ENCODE measurements at regions not wholly inside any gene's neighbourhood (a gene's known extent, or its start where the extent isn't known, plus 50 kb on each side); places are given as distances from the start of the nearest gene placed in this dataset.
A peak's percentile ranks its signal among the peaks of the same experiment; 100 is the strongest.

DNA sequence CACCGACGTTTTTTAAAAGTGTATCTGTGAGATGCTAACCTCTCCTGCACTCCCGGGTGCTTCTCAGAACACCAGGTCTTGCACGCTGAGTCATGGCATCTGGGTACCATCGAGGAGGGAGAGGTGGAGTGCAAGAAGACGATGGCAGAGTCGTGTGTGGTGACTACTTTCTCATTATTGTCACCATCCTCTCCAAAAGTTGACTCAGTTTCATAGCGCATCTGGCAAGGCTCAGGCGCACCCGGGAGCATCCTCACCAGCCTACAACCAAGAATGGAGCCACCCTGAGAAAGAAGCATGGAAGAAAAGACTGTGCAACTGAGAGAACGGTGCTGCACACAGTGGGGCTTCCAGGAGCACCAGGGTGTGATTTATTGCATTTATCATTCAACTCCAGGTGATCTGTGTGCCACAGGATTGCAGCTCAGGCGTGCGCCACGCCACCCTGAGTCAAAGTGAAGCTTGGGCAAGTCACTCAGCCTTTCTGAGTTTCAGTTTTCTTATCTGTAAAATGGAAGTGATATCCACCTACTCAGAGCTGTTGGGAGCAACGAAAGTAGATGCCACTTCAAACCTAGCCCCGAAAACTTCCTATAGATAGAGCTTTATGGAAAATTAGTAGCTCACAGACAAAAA is 65.4 kb downstream of the LINC01488 start (continued):
- no peak for TF ChIP-seq CEBPZ (IDR thresholded peaks at IDR 0.05; ENCODE audit: low read depth, low read length)
- 0 out of 2 replicates have a peak, but pooled peaks have one; percentile 22 for TF ChIP-seq EED (IDR thresholded peaks at IDR 0.05; ENCODE audit: low read depth)
- no peak for TF ChIP-seq YBX1 (IDR thresholded peaks at IDR 0.05)
- no peak for TF ChIP-seq SMAD5 (IDR thresholded peaks at IDR 0.05; ENCODE audit: low read depth)

- no peak for ATAC-seq
- SMC1A ChIA-PET (ENCODE audit: uncharacterized antibody, unreplicated experiment) = no interaction called here
- RAD21 ChIA-PET (ENCODE audit: unreplicated experiment) = no interaction called here
- H3K4me2 ChIP-seq (ENCODE audit: control insufficient read depth, insufficient read depth) = no peak overlapping the region
- intact Hi-C loops (cut with micrococcal nuclease; ENCODE audit: unreplicated experiment) = no loop called here
- no peaks in the 10 kb centered on the region for H4K20me1 ChIP-seq (ENCODE audit: control insufficient read depth, insufficient read depth)
- no peak for DNase-seq (ENCODE audit: low read depth, low spot score)
- CTCF ChIA-PET = no interaction called here
- no peak overlapping the region for H3K9ac ChIP-seq (ENCODE audit: control insufficient read depth, insufficient read depth, low read length)
- H3K79me2 ChIP-seq (ENCODE audit: control insufficient read depth, insufficient read depth, low read length) = no peaks in the 10 kb centered on the region
- peaks cover 2% of the 10 kb centered on the region; the same call in 1 of the 3 replicates for H3K9me3 ChIP-seq (replicated peaks; ENCODE audit: control insufficient read depth, insufficient read depth, low read length)
- H3K36me3 ChIP-seq (ENCODE audit: control insufficient read depth in 2 of 2, insufficient read depth in 2 of 2, low read length in 1 of 2) = no peaks in the 10 kb centered on the region
- H3K4me1 ChIP-seq (ENCODE audit: control insufficient read depth, insufficient read depth, low read length) = peaks cover 8% of the 10 kb centered on the region; the same call in 1 of the 2 replicates
- no peaks in the 10 kb centered on the region; a peak in 1 of 4 replicates for H3K27me3 ChIP-seq (replicated peaks in 1 of 2; ENCODE audit: control insufficient read depth in 2 of 2, insufficient read depth in 2 of 2, low read length in 1 of 2)
- no peak overlapping the region for H2AFZ ChIP-seq (ENCODE audit: control insufficient read depth, low read depth, low read length)
- H3K27ac ChIP-seq (ENCODE audit: control insufficient read depth, insufficient read depth) = no peak overlapping the region
- in situ Hi-C loops (cut with MboI) = no loop called here
- no peak overlapping the region for H3K4me3 ChIP-seq
- no peak for FAIRE-seq
- WGBS (ENCODE audit: insufficient coverage, insufficient replicate concordance, low lambda C conversion rate, missing lambda C conversion rate) = 5% methylated on average over 1 of the region's 1 CpG
- no TSS peak for BruUV-seq (replicated peaks)
- POLR2A ChIA-PET = no interaction called here
- TF ChIP-seq RAD51 (IDR thresholded peaks at IDR 0.05) = no peak
- no peak for TF ChIP-seq BCLAF1 (IDR thresholded peaks at IDR 0.05)
- TF ChIP-seq NFIC (IDR thresholded peaks at IDR 0.05; ENCODE audit: low read depth, low read length) = no peak
- no peak for TF ChIP-seq NFXL1 (IDR thresholded peaks at IDR 0.05; ENCODE audit: borderline replicate concordance)
- no peak for TF ChIP-seq NR2C1 (IDR thresholded peaks at IDR 0.05)
- TF ChIP-seq REST (IDR thresholded peaks at IDR 0.05; ENCODE audit: low read depth, low read length) = no peak
- no peak for TF ChIP-seq HDAC6 (IDR thresholded peaks at IDR 0.05; ENCODE audit: unreplicated experiment)
- no peak for TF ChIP-seq SMC3 (IDR thresholded peaks at IDR 0.05; ENCODE audit: borderline replicate concordance, low read length)
- no peak for TF ChIP-seq KDM1A (IDR thresholded peaks at IDR 0.05; ENCODE audit: borderline replicate concordance)
- no peak for TF ChIP-seq FOS (IDR thresholded peaks at IDR 0.05; ENCODE audit: borderline replicate concordance, extremely low read depth, insufficient read length)
- no peak for TF ChIP-seq HDAC2 (IDR thresholded peaks at IDR 0.05)
Observed at GRCh38 chr11:69550846-69551245, 69.4 kb downstream of the LINC01488 start.
